Transverse colon (tissue), 4 donors: ENCODE measurements at regions not wholly inside any gene's neighbourhood (a gene's known extent, or its start where the extent isn't known, plus 50 kb on each side); places are given as distances from the start of the nearest gene placed in this dataset.

Experiments
- DNase-seq: peaks from one replicate; pipeline ENCODE4 v3.0.0-alpha.2; 2019
- H3K27ac ChIP-seq, 4 donors: fragments of 200-600 bp; sonication (generic); 2 replicates each; pipeline ENCODE4 v1.5.1; 2016 to 2018; ENCODE audit warnings: inconsistent platforms in 4 of 4
- H3K27me3 ChIP-seq: fragments of 200-600 bp; sonication (generic); 2 replicates; pipeline ENCODE4 v1.5.1; 2017; ENCODE audit warnings: inconsistent platforms
- H3K36me3 ChIP-seq, 4 donors: fragments of 200-600 bp; sonication (generic); 2 replicates each; pipeline ENCODE4 v1.5.1; 2017 to 2019; ENCODE audit warnings: inconsistent platforms in 4 of 4
- H3K4me1 ChIP-seq, 4 donors: fragments of 200-600 bp; sonication (generic); 2 replicates each; pipeline ENCODE4 v1.5.1; 2017 to 2020; ENCODE audit warnings: inconsistent platforms in 4 of 4
- H3K4me3 ChIP-seq, 4 donors: fragments of 200-600 bp; sonication (generic); 1 replicate in 1 of 4; 2 replicates in 3 of 4; pipeline versions ENCODE4 v1.5.1 to v1.6.1; 2017 to 2019; ENCODE audit warnings: inconsistent platforms in 4 of 4
- H3K9me3 ChIP-seq, 2 donors: fragments of 200-600 bp; sonication (generic); 2 replicates each; pipeline ENCODE4 v1.5.1; 2017 to 2019; ENCODE audit warnings: inconsistent platforms in 2 of 2
- CTCF ChIP-seq, 5 experiments: fragments of 200-600 bp in 3 of 5; fragments of 450-650 bp in 2 of 5; sonication (generic) in 3 of 5; IDR thresholded peaks; 1 replicate in 2 of 5; 2 replicates in 3 of 5; pipeline ENCODE4 v1.5.1; 2016 to 2017; ENCODE audit warnings: antibody characterized with exemption in 5 of 5, inconsistent platforms in 3 of 5, mild to moderate bottlenecking in 2 of 5, moderate library complexity in 1 of 5
- EP300 ChIP-seq: sonication (generic); formaldehyde crosslinking; IDR thresholded peaks from one replicate; pipeline ENCODE4 v1.6.1; 2017; ENCODE audit warnings: antibody characterized with exemption, low read depth
- POLR2A ChIP-seq: fragments of 450-650 bp; IDR thresholded peaks from one replicate; pipeline ENCODE4 v1.6.1; 2016; ENCODE audit warnings: antibody characterized with exemption, mild to moderate bottlenecking, moderate library complexity
- POLR2AphosphoS5 ChIP-seq, 3 donors: sonication (generic); formaldehyde crosslinking; IDR thresholded peaks; one replicate each; pipeline ENCODE4 v1.6.1; 2016; ENCODE audit warnings: antibody characterized with exemption in 3 of 3
- WGBS, 2 donors: methylation state at CpG; one replicate each; pipeline ENCODE4 v1.1.5; 2018; ENCODE audit warnings: low coverage in 1 of 2; 5-methylcytosine and 5-hydroxymethylcytosine counted together
- in situ Hi-C, 4 donors: fragments of 200-750 bp; cut with MboI; loops; one replicate each; pipeline versions ENCODE4 v1.15.0 to v1.15.1; 2017; ENCODE audit warnings: low sequenced_read_pairs in 3 of 4, low pct_ligation_motif_present in 1 of 4, low pct_unique_long_range_greater_than_20kb in 1 of 4
- intact Hi-C: fragments of 100-400 bp; cut with DNase I; formaldehyde crosslinking; loops from one replicate; pipeline ENCODE4 v1.15.1; 2023; ENCODE audit warnings: low total_unique reads

- Histone ChIP-seq H3K4me3 (no peak overlapping the region), H3K27me3 (no peaks in the 10 kb centered on the region), H3K4me1 (no peaks in the 10 kb centered on the region), H3K27ac (no peak overlapping the region), H3K36me3 (no peaks in the 10 kb centered on the region), H3K9me3 (no peaks in the 10 kb centered on the region)
- 28 to 59% methylated on average over 2 to 6 of the region's 6 CpGs for WGBS, 2 donors
- intact Hi-C loops, result no loop called here
- in situ Hi-C loops, result no loop called here
- no peak for DNase-seq
- TF ChIP-seq EP300, result no peak
These were observed 179.4 kb upstream of the TMTC4 start for GRCh38 chr13:100854006-100854405.

GRCh38 chr13:100853434-100853833, 178.8 kb upstream of the TMTC4 start:
- WGBS, 2 donors, result 61 to 68% methylated on average over 5 of the region's 5 CpGs
- Histone ChIP-seq H3K27ac (no peak overlapping the region), H3K9me3 (no peaks in the 10 kb centered on the region), H3K4me1 (no peaks in the 10 kb centered on the region), H3K36me3 (no peaks in the 10 kb centered on the region), H3K4me3 (no peak overlapping the region), H3K27me3 (no peaks in the 10 kb centered on the region)
- no peak for DNase-seq
- no peak for TF ChIP-seq CTCF (IDR thresholded peaks at IDR 0.05)
- no peak for TF ChIP-seq EP300
- TF ChIP-seq POLR2A, result no peak
- no peak for TF ChIP-seq POLR2AphosphoS5 (IDR thresholded peaks at IDR 0.05)
- intact Hi-C loops, result no loop called here
- in situ Hi-C loops, result no loop called here

- Histone ChIP-seq H3K27me3 (no peaks in the 10 kb centered on the region), H3K27ac (no peak overlapping the region), H3K4me1 (no peaks in the 10 kb centered on the region), H3K4me3 (no peak overlapping the region), H3K9me3 (no peaks in the 10 kb centered on the region), H3K36me3 (no peaks in the 10 kb centered on the region)
- in situ Hi-C loops (no loop called here), intact Hi-C loops (no loop called here)
- no peak for DNase-seq
- 29% methylated on average over 1 of the region's 1 CpG; no CpG with 5 or more reads in 1 of the 2 donors for WGBS, 2 donors
- no peak for TF ChIP-seq EP300
- TF ChIP-seq CTCF (IDR thresholded peaks at IDR 0.05), result no peak
- no peak for TF ChIP-seq POLR2A
- TF ChIP-seq POLR2AphosphoS5 (IDR thresholded peaks at IDR 0.05), result no peak
These were observed 177.6 kb upstream of the TMTC4 start for GRCh38 chr13:100852146-100852545.

- no peak for DNase-seq
- TF ChIP-seq POLR2A (no peak), EP300 (no peak), CTCF (IDR thresholded peaks at IDR 0.05) (no peak), POLR2AphosphoS5 (IDR thresholded peaks at IDR 0.05) (no peak)
- no peaks in the 10 kb centered on the region for H3K9me3 ChIP-seq
- intact Hi-C loops, result no loop called here
- WGBS, 2 donors, result 83 to 88% methylated on average over 6 of the region's 6 CpGs
- in situ Hi-C loops, result no loop called here
- H3K4me1 ChIP-seq, result no peaks in the 10 kb centered on the region
- H3K4me3 ChIP-seq, result no peak overlapping the region
- H3K36me3 ChIP-seq, result no peaks in the 10 kb centered on the region
- H3K27me3 ChIP-seq, result no peaks in the 10 kb centered on the region
- H3K27ac ChIP-seq, result no peak overlapping the region
These were observed 173.7 kb upstream of the TMTC4 start for GRCh38 chr13:100848304-100848703.

GRCh38 chr13:100845128-100845757, 170.6 kb upstream of the TMTC4 start:
- Histone ChIP-seq H3K4me1 (no peaks in the 10 kb centered on the region), H3K27ac (no peak overlapping the region), H3K9me3 (no peaks in the 10 kb centered on the region), H3K36me3 (no peaks in the 10 kb centered on the region), H3K4me3 (no peak overlapping the region), H3K27me3 (no peaks in the 10 kb centered on the region)
- no peak for TF ChIP-seq CTCF (IDR thresholded peaks at IDR 0.05)
- no peak for TF ChIP-seq EP300
- TF ChIP-seq POLR2AphosphoS5 (IDR thresholded peaks at IDR 0.05), result no peak
- TF ChIP-seq POLR2A, result no peak
- in situ Hi-C loops (no loop called here), intact Hi-C loops (no loop called here)
- WGBS, 2 donors, result 64 to 69% methylated on average over 2 to 3 of the region's 3 CpGs
- DNase-seq, result no peak
